ENCODE measurements at regions not wholly inside any gene's neighbourhood (a gene's known extent, or its start where the extent isn't known, plus 50 kb on each side); places are given as distances from the start of the nearest gene placed in this dataset.
"Not testable (repeated sequence)": the region's sequence is repeated elsewhere in the genome, so short reads cannot be mapped to it uniquely, and the experiment has no call there.

GRCh38 chr5:145010834-145011233 is 824.3 kb downstream of the PRELID2 start:
- TF ChIP-seq, protein P1, sequence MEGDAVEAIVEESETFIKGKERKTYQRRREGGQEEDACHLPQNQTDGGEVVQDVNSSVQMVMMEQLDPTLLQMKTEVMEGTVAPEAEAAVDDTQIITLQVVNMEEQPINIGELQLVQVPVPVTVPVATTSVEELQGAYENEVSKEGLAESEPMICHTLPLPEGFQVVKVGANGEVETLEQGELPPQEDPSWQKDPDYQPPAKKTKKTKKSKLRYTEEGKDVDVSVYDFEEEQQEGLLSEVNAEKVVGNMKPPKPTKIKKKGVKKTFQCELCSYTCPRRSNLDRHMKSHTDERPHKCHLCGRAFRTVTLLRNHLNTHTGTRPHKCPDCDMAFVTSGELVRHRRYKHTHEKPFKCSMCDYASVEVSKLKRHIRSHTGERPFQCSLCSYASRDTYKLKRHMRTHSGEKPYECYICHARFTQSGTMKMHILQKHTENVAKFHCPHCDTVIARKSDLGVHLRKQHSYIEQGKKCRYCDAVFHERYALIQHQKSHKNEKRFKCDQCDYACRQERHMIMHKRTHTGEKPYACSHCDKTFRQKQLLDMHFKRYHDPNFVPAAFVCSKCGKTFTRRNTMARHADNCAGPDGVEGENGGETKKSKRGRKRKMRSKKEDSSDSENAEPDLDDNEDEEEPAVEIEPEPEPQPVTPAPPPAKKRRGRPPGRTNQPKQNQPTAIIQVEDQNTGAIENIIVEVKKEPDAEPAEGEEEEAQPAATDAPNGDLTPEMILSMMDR (conservative IDR thresholded peaks at IDR 0.05; ENCODE audit: control insufficient read depth, insufficient read depth, low read depth, low read length), result no peak
- no peak for DNase-seq (ENCODE audit: low read depth)
- H3K4me3 ChIP-seq (ENCODE audit: control insufficient read depth, low read depth, low read length), result no peak overlapping the region

GRCh38 chr5:145008876-145009530 is 826.1 kb downstream of the PRELID2 start:
- TF ChIP-seq, protein P1 (conservative IDR thresholded peaks at IDR 0.05; ENCODE audit: control insufficient read depth, insufficient read depth, low read depth, low read length), result no peak
- no peak overlapping the region for H3K4me3 ChIP-seq (ENCODE audit: control insufficient read depth, low read depth, low read length)
- DNase-seq (ENCODE audit: low read depth), result no peak

GRCh38 chr5:144994356-144994755 is 823.7 kb downstream of the KCTD16 start:
- H3K4me3 ChIP-seq (ENCODE audit: control insufficient read depth, low read depth, low read length); DNase-seq (ENCODE audit: low read depth): not testable (repeated sequence)

DNA sequence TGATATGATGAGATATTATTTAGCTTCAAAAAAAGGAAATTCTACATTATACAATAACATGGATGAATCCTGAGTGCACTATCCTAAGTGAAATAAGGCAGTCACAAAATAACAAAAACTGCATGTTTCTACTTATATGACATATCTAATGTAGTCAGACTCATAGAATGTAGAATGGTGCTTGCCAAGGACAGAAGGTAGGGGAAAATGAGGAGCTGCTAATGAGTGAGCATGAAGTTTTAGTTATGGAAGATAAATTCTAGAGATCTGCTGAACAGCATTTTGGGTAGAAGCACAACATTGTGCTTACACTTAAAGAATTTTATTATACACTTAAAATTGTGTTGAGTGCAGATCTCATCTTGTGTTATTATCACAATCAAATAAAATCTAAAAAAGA is 812.4 kb downstream of the KCTD16 start:
- TF ChIP-seq, protein P1 (conservative IDR thresholded peaks at IDR 0.05; ENCODE audit: control insufficient read depth, insufficient read depth, low read depth, low read length), result no peak
- no peak overlapping the region for H3K4me3 ChIP-seq (ENCODE audit: control insufficient read depth, low read depth, low read length)
- no peak for DNase-seq (ENCODE audit: low read depth)

GRCh38 chr5:144979516-144980264 is 809.0 kb downstream of the KCTD16 start:
- TF ChIP-seq, protein P1 (conservative IDR thresholded peaks at IDR 0.05; ENCODE audit: control insufficient read depth, insufficient read depth, low read depth, low read length), result no peak
- H3K4me3 ChIP-seq (ENCODE audit: control insufficient read depth, low read depth, low read length), result no peak overlapping the region
- DNase-seq (ENCODE audit: low read depth), result no peak

- TF ChIP-seq, protein P1 (conservative IDR thresholded peaks at IDR 0.05; ENCODE audit: control insufficient read depth, insufficient read depth, low read depth, low read length), result no peak
- H3K4me3 ChIP-seq (ENCODE audit: control insufficient read depth, low read depth, low read length), result no peak overlapping the region
- DNase-seq (ENCODE audit: low read depth), result no peak
These were observed 801.6 kb downstream of the KCTD16 start for GRCh38 chr5:144972317-144972716.

GRCh38 chr5:144971108-144971850 is 800.6 kb downstream of the KCTD16 start:
- TF ChIP-seq, protein P1 (conservative IDR thresholded peaks at IDR 0.05; ENCODE audit: control insufficient read depth, insufficient read depth, low read depth, low read length), result no peak
- no peak for DNase-seq (ENCODE audit: low read depth)
- H3K4me3 ChIP-seq (ENCODE audit: control insufficient read depth, low read depth, low read length), result no peak overlapping the region

Data from fibroblast of mammary gland (primary cell).